Adrenal gland (tissue), 5 donors: ENCODE measurements at regions not wholly inside any gene's neighbourhood (a gene's known extent, or its start where the extent isn't known, plus 50 kb on each side); places are given as distances from the start of the nearest gene placed in this dataset.

Experiments used
- CTCF ChIP-seq, 6 experiments: fragments of 450-650 bp in 4 of 6; fragments of 200-600 bp in 2 of 6; sonication (generic) in 1 of 6; IDR thresholded peaks; 1 replicate in 5 of 6; 2 replicates in 1 of 6; pipeline versions ENCODE4 v1.5.1 to v1.8.0; 2016 to 2021; ENCODE audit warnings: antibody characterized with exemption in 6 of 6, mild to moderate bottlenecking in 2 of 6, moderate library complexity in 1 of 6
- POLR2A ChIP-seq, 2 donors: fragments of 450-650 bp; IDR thresholded peaks; one replicate each; pipeline ENCODE4 v1.6.1; 2017; ENCODE audit warnings: antibody characterized with exemption in 2 of 2, mild to moderate bottlenecking in 2 of 2, moderate library complexity in 1 of 2
- donor health status: DM: no; HTN: no; CAD: no.

GRCh38 chr1:222991908-222992307 is 151.1 kb downstream of the TLR5 start:
- TF ChIP-seq CTCF (IDR thresholded peaks at IDR 0.05) (peak in 1 of 6 experiments; percentile 20), POLR2A (IDR thresholded peaks at IDR 0.05) (peak in 1 of 2 donors; percentile 45)
